CD4-positive, alpha-beta T cell treated with Interleukin-1 beta for 1 hour (primary cell): ENCODE measurements at regions not wholly inside any gene's neighbourhood (a gene's known extent, or its start where the extent isn't known, plus 50 kb on each side); places are given as distances from the start of the nearest gene placed in this dataset.
"Not testable (repeated sequence)": the region's sequence is repeated elsewhere in the genome, so short reads cannot be mapped to it uniquely, and the experiment has no call there.

Experiments used
- DNase-seq, 2 donors: peaks; one replicate each; pipeline ENCODE4 v3.0.0-alpha.2; 2020 to 2022

DNA sequence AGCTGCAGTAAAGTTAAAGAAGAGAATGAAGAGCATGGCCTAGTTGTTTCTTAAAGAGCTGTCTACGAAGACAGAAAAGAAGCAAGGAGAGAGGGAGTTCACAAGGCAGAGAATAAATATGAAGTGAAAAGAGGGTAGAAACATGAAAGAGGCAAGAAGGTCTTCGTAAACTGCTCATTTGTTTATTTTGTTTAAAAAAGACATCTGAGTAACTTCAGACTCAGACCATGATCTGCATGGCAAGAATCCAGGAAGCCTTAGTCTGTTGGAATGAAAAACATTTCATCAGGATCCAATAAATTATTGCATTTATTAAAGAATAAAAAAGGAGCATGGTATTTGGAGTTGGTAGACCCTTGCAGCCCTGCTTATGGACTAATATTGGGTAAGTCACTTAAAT is 151.1 kb downstream of the SEM1 start:
- no peak for DNase-seq

DNA sequence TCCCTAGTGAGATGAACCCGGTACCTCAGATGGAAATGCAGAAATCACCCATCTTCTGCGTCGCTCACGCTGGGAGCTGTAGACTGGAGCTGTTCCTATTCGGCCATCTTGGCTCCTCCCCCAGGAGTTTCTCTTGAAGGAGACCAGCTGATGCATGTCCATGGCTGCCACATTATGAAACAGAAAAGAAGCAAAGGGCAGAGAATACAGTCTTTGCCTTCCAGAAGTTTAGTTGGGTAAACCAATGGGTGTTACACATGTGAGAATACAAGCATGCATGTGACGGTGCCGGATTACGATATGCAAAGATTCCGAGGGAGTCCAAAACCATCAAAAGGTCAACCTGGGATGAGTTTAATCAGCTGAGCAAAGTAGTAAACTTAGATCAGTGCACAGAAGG is 151.6 kb downstream of the SEM1 start:
- DNase-seq: no peak

DNA sequence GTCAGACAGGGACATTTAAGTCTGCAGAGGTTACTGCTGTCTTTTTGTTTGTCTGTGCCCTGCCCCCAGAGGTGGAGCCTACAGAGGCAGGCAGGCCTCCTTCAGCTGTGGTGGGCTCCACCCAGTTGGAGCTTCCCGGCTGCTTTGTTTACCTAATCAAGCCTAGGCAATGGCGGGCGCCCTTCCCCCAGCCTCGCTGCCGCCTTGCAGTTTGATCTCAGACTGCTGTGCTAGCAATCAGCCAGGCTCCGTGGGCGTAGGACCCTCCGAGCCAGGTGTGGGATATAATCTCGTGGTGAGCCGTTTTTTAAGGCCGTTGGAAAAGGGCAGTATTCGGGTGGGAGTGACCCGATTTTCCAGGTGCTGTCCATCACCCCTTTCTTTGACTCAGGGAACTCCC is 152.0 kb downstream of the SEM1 start:
- DNase-seq: not testable (repeated sequence)

DNA sequence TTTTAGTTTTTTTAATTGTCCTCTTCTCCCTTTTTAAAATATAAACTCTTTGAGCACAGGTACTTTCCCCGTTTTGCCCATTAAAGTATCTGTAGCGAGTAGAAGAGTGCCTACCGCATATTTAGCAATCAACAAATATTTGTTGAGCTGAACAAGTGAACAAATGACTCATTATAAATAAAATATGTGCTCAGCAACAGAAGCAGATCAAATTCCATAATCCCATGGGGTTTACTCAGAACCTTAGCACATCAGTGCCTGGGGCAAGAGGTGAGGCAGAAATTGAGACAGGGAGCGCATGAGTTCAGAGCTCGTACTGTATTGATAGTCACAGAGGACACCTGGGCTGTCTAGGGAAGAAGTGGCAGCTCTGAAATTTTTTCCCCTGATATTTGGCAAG is 161.0 kb downstream of the SEM1 start:
- no peak for DNase-seq

DNA sequence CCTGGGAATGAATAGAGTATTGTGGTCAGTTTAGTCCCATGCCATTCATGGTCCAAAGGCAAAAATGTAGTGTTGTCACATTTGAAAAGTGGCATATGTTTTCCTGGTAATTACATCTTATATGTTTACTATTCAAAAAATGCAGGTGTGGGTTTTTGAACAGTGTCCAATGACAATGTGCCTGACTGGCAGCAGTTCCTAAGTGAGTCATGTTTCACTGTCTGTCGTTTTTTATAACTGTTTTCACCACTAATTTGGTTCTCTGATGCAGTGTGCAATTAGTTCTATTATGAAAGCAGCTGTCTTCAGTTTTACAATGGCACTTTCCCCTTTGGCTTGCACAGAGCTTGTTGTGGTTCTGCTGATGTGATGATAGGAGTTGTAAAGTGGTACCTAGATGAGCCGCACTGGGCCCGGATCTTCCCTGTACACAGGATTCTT is 162.3 kb downstream of the SEM1 start:
- DNase-seq: no peak

DNA sequence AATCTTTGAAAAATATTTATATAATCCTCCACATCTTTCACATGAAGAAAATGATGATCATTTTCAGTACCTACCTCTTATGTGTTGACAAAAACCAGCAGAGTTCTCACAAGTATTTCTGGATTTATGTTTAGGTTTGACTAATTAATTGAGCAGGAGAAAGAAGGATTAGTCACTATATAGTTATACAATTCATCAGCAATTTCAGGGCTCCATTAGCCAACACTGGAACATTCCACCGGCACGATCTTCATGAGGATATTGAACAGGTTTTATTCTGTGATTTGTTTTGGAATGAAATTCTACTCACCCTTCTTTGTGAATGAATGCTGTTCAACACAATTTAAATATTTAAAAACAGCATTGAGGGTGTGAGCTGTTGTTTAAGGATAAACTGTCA is 163.2 kb downstream of the SEM1 start:
- DNase-seq: no peak

DNA sequence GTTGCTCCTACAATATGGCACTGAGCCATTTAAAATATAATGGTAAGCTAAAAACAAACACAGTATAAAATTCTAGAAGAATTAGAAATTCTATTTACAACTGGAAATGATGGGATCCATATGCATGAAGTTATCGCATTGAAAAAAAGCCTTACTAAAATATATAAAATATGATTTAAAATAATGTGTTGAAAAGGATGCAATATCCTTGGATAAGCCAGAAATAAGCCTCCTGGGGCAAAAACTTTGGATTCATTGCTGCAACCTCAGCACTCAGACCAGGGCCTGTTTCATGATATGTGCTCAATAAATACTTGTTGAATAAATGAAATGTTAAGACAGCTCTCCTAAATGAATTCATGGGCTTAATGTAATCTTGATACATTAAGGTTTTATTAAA is 170.2 kb downstream of the SEM1 start:
- DNase-seq: no peak

DNA sequence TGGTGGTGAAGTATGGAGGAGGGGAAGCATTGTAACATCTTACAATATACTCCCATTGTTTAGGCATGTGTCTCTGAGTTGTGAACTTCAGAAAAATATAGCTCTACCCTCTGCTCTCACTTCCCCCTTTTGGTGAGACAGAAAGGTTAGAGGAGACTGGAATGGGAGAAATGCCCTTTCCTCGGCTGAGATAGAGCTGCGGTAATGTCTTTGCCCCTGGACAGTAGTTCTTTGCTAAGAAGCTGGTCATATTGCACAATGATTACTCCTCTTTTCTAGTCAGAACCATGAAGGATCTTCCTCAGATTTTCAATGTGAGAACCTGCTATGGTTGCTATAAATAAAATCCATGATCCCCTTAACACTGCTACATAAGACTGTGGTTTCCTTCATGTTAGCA is 171.0 kb downstream of the SEM1 start:
- DNase-seq: no peak

DNA sequence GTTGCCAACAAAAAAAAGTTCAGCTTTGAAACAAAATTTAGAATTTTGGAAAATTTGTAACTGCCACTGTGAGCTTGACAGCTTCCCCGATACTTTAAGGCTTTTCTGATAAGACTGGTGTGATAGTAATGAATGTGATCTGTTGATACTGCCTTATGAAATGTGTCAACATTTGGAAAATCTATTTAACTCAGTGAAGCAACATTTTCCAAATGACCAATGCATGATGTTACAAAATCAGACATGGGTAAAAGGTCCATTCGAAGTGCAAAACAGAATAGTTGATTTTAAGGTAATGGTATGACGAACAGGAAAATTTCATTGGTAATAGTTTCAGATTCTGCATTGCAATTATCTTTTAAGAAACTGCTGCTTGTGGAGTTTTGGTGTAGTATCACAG is 175.4 kb downstream of the SEM1 start:
- no peak for DNase-seq

DNA sequence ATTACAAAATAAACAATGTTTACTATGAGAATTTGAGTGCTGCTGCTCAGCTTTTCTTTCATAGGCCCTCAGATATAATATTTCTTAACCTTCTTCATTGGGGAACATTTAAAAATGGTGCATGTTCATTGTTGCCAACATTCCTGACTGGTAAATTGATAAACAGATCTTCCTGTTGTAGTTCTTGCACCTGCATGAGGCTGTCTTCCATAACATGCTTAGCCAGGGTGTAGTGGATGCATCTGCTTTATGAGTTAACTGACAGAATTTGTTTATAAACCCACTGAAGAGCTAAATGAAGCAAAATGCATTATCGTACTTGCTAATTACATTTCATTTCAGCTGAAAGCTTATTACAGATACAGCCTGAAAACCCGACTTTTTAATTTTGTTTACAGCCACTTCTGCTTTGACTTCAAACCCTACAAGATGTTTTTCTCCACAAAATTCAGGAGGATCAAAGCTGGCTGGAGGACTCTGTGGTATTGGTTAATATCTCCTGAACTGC is 177.2 kb downstream of the SEM1 start:
- DNase-seq: no peak

DNA sequence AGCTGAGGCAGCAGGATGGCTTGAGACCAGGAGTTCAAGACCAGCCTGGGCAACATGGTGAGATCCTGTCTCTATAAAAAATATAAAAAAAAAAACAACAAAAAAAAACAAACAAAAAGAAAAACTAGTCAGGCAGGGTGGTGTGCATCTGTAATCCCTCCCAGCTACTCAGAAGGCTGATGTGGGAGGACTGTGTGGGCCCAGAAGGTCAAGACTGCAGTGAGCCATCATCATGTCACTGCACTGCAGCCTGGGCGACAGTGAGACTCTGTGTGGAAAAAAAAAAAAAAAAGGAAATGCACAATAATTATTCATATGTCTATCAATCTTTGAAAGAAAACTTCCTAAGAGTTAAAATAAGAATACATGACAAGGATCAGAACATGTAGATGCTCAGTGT is 178.3 kb downstream of the SEM1 start:
- DNase-seq: no peak

DNA sequence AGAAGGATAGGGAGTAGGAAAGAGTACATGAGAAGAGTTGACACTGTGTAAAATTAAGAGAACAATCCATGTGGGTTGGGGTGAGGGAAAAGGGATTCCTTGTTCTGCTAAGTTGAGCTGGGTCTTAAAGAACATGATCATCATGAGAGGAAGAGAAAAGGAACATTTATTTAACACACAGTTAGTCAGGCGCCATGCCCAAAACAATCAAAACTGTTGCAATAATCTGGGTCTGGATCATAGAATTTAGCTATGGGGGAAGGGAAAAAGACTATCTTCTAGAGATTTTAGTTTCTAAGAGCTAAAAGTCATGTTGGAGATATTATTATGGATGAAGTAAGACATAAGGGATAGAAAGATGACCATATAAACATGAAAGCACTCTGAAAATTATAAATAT is 178.9 kb downstream of the SEM1 start:
- no peak for DNase-seq

DNA sequence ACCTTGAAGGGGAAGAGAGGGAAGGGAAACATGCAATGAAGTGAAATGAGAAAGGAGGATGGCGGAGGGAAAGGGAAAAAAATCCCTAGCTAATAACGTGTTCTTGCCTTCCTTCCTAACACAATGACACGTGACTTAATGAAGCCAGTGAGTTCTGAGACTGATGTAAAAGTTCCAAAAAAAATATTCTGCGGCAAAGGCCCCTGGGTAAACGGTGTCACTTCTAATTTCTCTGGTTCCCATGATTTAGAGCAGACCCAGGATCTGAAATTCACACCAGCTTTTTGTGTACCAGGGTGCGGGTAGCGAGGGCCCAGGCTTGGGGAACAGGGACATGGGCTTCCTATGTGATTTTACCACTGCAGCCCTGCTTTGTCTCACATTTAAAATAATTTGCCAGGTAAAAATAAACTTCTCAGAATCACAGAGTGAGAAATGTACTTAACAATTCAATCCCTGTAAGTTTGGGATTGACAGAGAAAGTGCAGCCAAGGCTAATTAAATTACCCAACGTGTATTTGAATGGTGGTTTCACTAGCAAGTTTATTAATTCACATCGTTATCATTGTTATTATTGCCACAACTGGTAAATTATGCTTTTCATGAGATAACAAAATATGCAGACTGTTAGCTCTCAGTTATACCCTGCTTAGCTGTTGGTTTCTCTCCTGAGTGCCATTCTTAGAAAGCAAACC is 182.4 kb downstream of the SEM1 start:
- no peak for DNase-seq

DNA sequence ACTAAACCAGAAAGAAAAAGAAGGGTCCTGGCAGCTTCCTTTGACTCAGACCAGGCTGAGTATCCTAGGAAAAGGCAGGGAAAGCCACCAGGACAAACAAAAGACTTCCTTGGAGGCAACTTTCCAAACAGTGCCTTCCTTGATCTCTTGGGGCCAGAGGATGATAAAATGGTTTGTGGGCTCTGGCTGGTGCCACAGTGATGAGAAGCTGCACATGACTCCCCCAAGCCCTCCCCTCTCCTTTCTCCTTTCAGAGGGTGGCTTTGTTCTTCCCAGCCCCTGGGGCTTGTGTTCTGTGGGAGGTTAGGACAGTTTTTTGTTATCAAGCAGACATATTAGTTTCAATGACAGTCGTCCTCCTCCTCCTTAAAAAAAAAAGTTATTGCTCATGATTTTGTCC is 183.2 kb downstream of the SEM1 start:
- no peak for DNase-seq

DNA sequence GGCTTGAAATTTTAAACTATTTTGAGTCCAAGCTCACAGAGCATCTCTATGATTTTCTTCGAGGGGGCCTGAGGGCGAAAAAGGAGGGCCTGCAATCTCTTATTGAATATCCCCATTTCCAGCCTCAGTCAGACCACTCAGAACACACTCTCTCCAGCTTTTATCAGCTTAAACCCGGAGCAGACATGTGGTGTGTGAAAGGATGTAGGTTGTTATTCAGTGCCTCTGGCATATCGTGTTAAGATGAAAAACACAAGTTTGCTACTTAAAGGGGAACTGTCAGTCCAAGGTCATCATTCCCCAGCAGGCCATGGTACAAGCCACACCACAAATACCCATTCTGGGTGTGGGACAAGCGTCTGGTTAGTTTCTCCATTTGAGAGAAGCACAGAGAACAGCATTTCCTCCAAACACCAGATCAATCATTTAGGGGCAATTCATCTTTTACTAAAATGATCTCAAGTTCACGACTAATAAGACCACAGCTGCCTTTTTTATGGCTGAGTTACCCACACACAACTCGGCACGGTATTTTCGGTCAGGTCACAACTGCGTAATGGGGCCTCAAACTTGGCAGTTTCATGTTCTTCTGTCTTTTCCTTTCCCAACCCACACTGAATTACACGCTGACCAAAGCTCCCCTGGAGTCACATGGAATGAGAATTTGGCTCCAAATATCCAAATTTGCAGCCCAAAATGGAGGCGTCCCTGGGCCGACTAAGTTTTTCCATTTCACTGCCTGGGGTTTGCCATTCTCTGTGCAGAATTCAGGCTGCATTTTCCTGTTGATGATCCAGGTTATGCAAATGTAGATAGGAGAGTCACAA is 188.4 kb downstream of the SEM1 start:
- no peak for DNase-seq

DNA sequence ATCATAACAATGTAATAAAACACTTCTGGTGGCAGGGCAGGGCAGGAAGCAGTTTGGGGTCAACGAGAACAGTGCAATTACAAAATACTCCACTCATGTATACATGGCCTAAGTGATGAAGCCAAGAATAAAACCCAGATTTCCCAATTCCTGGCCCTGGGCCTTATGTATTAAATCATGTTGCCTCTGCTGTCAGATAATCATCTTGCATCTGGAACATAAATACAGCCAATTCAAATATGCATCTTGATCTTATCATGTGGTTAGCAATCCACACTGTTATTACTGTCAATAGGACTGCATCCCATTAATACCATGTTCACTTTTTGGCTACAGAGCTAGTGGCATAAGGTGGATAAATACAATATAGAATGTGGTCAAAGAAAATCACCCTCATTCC is 186.5 kb upstream of the SLC25A13 start:
- no peak for DNase-seq

DNA sequence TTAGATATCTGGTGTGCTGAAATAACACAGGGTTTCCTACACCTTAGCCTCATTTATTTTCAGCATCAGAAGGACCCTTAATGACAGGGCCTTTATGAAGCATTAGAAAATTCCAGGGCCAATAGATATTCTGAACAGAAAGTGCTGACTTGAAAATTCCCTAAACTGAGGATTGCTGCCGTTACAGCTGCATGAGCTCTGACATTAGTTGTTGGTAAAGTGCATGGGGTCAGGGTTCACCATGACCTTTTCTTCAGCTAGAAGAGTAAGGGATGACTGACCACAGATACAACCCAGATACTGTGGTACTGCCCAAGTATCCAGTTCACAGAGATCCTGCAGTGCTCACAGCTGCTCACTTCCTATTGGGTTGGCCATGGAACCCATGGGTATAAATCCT is 181.7 kb upstream of the SLC25A13 start:
- DNase-seq: no peak

DNA sequence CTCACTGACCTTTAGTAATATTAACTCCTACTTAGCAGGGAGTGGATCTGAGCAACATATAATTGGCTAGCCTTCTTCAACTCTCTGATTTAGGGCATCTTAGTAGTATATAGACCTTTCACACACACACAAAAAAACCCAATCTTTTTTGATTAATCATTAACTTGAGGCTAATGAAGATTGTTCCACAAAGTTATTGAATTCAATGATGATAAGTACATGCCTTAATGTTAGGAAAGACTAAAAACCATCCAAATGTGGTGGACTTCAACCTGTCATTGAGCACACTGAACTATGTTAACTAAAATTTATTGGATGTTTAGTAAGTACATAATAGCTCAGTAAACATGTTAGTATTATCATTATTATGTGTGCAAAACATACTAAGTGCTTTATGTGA is 179.4 kb upstream of the SLC25A13 start:
- DNase-seq: no peak

DNA sequence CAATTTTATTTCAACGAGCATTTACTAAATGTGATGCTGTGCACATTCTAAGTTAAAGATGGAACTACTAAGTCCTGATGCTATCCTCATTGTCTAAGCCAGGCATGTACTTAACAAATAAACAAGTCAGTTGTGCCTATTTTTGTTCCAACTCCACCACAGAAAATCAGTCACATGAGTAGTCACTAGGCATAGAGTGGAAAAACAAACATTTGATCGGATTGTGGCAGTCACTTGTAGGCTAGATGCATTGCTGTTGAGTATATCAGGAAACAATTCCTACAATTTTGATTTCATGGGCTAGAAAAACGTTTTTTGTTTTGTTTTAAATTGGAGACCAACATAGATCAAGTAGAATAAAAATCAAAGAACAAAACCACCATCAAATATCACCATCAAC is 177.6 kb upstream of the SLC25A13 start:
- no peak for DNase-seq

DNA sequence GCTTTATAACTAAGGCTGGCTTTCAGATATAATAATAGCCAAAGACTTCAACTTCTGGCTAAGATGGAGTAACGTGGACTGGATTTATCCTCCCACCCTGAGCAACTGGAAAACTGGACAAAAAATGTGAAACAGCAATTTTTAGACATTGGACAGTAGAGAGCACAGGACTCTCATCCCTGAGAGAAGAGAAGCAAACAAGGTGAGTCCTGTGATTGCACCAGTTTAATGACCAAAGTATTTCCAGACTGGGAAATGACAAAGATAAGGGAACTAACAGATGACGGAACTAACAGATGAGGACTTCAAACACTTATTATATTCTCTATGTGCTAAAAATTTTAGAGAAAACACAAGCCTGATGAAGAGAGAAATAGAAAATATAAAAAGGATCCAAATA is 175.7 kb upstream of the SLC25A13 start:
- DNase-seq: no peak

DNA sequence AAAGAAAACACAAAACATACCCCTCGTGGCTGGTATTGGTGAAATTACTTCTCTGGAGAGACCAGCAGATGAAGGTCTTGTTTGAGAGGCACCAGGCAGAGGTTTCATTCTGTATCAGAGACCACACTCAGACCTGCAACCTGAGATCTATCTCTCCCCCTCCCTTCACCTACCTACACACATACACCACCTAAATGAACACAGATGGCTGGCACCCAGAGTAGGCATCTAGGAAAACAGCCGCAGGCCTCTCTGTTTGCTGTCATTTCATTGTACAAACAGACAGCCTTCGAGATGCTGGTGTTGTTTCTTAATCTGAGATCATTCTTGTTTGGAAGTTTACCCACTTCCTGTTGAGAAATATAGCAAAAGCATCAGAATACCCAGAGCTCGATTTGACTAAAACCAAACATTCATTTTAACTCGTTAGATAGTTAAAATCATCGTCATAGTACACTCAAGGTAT is 173.9 kb upstream of the SLC25A13 start:
- no peak for DNase-seq

DNA sequence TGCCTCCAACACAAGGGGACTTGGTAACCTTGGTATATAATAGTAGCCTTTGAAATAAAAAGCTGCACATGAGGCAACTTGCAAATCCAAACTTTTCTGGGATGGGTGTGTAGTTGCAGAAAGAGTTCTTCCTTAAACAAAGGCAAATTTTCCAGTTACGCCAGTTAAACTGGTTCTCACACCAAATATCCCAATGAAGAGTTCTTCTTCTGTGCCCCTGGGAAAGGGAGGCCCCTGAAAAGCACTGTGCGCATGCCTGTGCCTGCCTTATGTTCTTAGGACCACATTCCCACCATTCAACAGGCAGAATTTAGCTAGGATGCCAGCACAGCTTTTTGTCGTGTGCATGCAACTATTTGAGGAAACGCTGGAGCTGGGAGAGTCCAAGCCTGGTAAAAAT is 164.8 kb upstream of the SLC25A13 start:
- no peak for DNase-seq

DNA sequence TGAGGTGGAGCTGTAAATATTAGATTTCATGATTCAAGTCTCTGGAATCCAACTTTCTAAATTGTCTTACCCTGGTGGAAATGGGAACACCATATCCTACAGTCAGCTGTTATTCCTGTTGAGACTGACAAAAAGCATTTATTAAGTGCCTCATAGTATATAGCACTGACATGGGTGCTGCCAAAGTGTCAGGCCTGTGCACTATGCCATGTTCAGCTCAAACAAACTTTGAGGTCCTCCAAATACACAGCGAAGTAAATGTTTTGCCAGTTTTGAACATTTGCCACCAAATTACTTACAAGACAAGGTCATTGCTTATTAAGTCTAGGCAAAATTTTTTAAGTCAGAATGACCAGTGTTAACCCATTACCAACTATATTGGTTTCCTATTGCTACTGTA is 162.9 kb upstream of the SLC25A13 start:
- no peak for DNase-seq

DNA sequence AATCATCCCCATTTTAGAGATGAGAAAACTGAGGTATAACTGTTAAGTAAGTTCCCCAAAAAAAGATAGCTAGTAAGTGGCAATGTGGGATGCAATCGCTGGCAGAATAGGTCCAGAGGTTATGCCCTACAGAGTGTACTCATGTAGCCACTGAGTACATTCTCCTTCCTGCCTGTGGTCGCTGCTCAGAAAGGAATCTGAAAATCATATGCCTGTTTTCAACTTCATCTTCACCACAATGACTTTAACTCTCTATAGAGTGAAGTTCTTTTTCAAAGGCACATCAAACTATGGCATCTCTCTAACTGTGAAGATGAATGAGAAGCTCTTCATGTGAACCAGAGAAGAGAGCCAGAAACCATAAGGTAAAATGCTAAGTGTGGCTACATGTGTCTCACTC is 162.2 kb upstream of the SLC25A13 start:
- DNase-seq: no peak
